Testis (tissue), 2 donors: ENCODE measurements at regions not wholly inside any gene's neighbourhood (a gene's known extent, or its start where the extent isn't known, plus 50 kb on each side); places are given as distances from the start of the nearest gene placed in this dataset.

ENCODE experiments used
- CTCF ChIP-seq, 3 experiments: fragments of 450-650 bp in 2 of 3; fragments of 200-600 bp in 1 of 3; sonication (generic) in 1 of 3; IDR thresholded peaks; one replicate each; pipeline ENCODE4 v1.5.1; 2016 to 2019; ENCODE audit warnings: antibody characterized with exemption in 3 of 3, mild to moderate bottlenecking in 2 of 3, moderate library complexity in 1 of 3
- POLR2A ChIP-seq: fragments of 450-650 bp; IDR thresholded peaks from one replicate; pipeline ENCODE4 v1.6.1; 2017; ENCODE audit warnings: antibody characterized with exemption, mild to moderate bottlenecking, moderate library complexity

GRCh38 chr18:11322006-11322405 lies 172.6 kb upstream of the PIEZO2 start:
- no peak for TF ChIP-seq CTCF (IDR thresholded peaks at IDR 0.05)
- TF ChIP-seq POLR2A = no peak
